K562 (cell line): ENCODE measurements at regions not wholly inside any gene's neighbourhood (a gene's known extent, or its start where the extent isn't known, plus 50 kb on each side); places are given as distances from the start of the nearest gene placed in this dataset.

Experiments
- ATAC-seq: fragments of 200-7000 bp; cut with Tn5 transposase; 3 replicates; pipeline ENCODE4 v1.9.1; 2020; ENCODE audit warnings: moderate library complexity
- BruUV-seq: library from RNA; stranded (reverse); fragments of 400-500 nt; replicated peaks from 2 replicates; lab custom pipeline; 2021; lab: Mats Ljungman, UMichigan
- CTCF ChIA-PET: fragments of 300-600 bp; formaldehyde crosslinking; extraction: SDS; loops from one replicate; lab custom pipeline; 2021; ENCODE audit warnings: low intra/inter-chr PET ratio; lab: Yijun Ruan, JAX
- POLR2A ChIA-PET: fragments of 300-600, 350-650 bp; sonication (Branson Sonifier 250); formaldehyde crosslinking; extraction: SDS; loops from one replicate; lab custom pipeline; 2021; ENCODE audit warnings: antibody characterized with exemption, inconsistent platforms; lab: Yijun Ruan, JAX
- DNase-seq, 4 experiments: peaks; one replicate each; pipeline versions ENCODE4 v3.0.0 to v3.0.0-alpha.2; 2011 to 2018; ENCODE audit warnings: low spot score in 3 of 4, mixed read lengths in 3 of 4; ENCODE audit errors: extremely low read depth in 1 of 4
- FAIRE-seq: peaks from 2 replicates; lab custom pipeline; 2011; peaks lifted over from hg19 to GRCh38; lab: Jason Lieb, UNC
- H2AFZ ChIP-seq: 2 replicates; pipeline ENCODE4 v1.6.0; 2011; ENCODE audit warnings: low read depth, low read length, control low read depth, inconsistent platforms
- H3K27ac ChIP-seq: fragments of 200-600 bp; 3 replicates; pipeline ENCODE4 v1.8.0; 2011; ENCODE audit warnings: low read depth, mild to moderate bottlenecking, control low read depth, inconsistent platforms, low read length, moderate library complexity, mixed read lengths; ENCODE audit errors: extremely low read depth
- H3K27me3 ChIP-seq, 2 experiments: fragments of 300-600 bp in 1 of 2; 2 replicates in 1 of 2; 3 replicates in 1 of 2; pipeline versions ENCODE4 v1.6.0 to v1.8.0; 2011; ENCODE audit warnings: inconsistent platforms in 2 of 2, low read length in 2 of 2, mild to moderate bottlenecking in 1 of 2, mixed read lengths in 1 of 2, moderate library complexity in 1 of 2; ENCODE audit not compliant: control insufficient read depth in 2 of 2, insufficient read depth in 2 of 2
- H3K36me3 ChIP-seq: fragments of 300-600 bp; 3 replicates; pipeline ENCODE4 v1.8.0; 2011; ENCODE audit warnings: mild to moderate bottlenecking, low read length, inconsistent platforms; ENCODE audit not compliant: control insufficient read depth, insufficient read depth
- H3K4me1 ChIP-seq, 2 experiments: fragments of 200-600 bp in 1 of 2; replicated peaks in 1 of 2; 2 replicates in 1 of 2; 3 replicates in 1 of 2; pipeline versions ENCODE4 v1.5.1 to v1.8.0; 2011; ENCODE audit warnings: inconsistent platforms in 2 of 2, low read length in 2 of 2, mild to moderate bottlenecking in 1 of 2, mixed read lengths in 1 of 2, moderate library complexity in 1 of 2; ENCODE audit not compliant: control insufficient read depth in 2 of 2, insufficient read depth in 2 of 2
- H3K4me2 ChIP-seq: 2 replicates; pipeline ENCODE4 v1.6.1; 2011; ENCODE audit warnings: low read length, control low read depth, inconsistent platforms, mixed read lengths; ENCODE audit not compliant: insufficient read depth
- H3K4me3 ChIP-seq: fragments of 200-600 bp; sonication (generic), shearing (Covaris generic); 2 replicates; pipeline ENCODE4 v1.5.1; 2016; ENCODE audit warnings: control low read depth, inconsistent platforms
- H3K79me2 ChIP-seq: fragments of 200-600 bp; 3 replicates; pipeline ENCODE4 v1.8.0; 2011; ENCODE audit warnings: low read length, inconsistent platforms; ENCODE audit not compliant: control insufficient read depth, insufficient read depth
- H3K9ac ChIP-seq, 2 experiments: 2 replicates each; pipeline versions ENCODE4 v1.6.0 to v1.6.1; 2011; ENCODE audit warnings: low read depth in 2 of 2, low read length in 2 of 2, control low read depth in 1 of 2, inconsistent platforms in 1 of 2, mild to moderate bottlenecking in 1 of 2, mixed read lengths in 1 of 2; ENCODE audit not compliant: insufficient read depth in 1 of 2
- H3K9me1 ChIP-seq: one replicate; pipeline ENCODE4 v1.6.0; 2011; ENCODE audit warnings: inconsistent platforms, mild to moderate bottlenecking, low read length, moderate library complexity; ENCODE audit not compliant: control insufficient read depth, insufficient read depth
- H3K9me3 ChIP-seq: replicated peaks from 2 replicates; pipeline ENCODE4 v1.5.1; 2011; ENCODE audit warnings: low read depth, low read length, inconsistent platforms; ENCODE audit not compliant: control insufficient read depth, insufficient read depth
- H4K20me1 ChIP-seq: replicated peaks from 2 replicates; pipeline ENCODE4 v1.6.1; 2011; ENCODE audit warnings: low read length, inconsistent platforms, mixed read lengths; ENCODE audit not compliant: control insufficient read depth, insufficient read depth
- BRD4 ChIP-seq: fragments of 200-600 bp; sonication (generic); IDR thresholded peaks from 2 replicates; pipeline ENCODE4 v1.6.1; 2017; ENCODE audit warnings: inconsistent platforms
- FOXA3 ChIP-seq, 2 experiments: fragments of 450-650 bp in 1 of 2; sonication (generic) in 1 of 2; formaldehyde crosslinking; IDR thresholded peaks in 1 of 2; conservative IDR thresholded peaks in 1 of 2; 2 replicates each; pipeline versions ENCODE4 v1.4.0 to v1.8.0; 2020 to 2022; ENCODE audit warnings: mild to moderate bottlenecking in 2 of 2, missing genetic modification reagents in 1 of 2
- GATA2 ChIP-seq: sonication (generic); formaldehyde crosslinking; IDR thresholded peaks from 2 replicates; pipeline ENCODE4 v1.4.0; 2020; ENCODE audit warnings: mild to moderate bottlenecking, missing genetic modification reagents
- ZBTB40 ChIP-seq, 2 experiments: fragments of 450-650 bp in 1 of 2; sonication (generic) in 1 of 2; formaldehyde crosslinking in 1 of 2; IDR thresholded peaks; 2 replicates each; pipeline versions ENCODE4 v1.7.1 to v1.9.0; 2016 to 2022; ENCODE audit warnings: inconsistent platforms in 1 of 2, mild to moderate bottlenecking in 1 of 2, missing genetic modification reagents in 1 of 2
- ZNF316 ChIP-seq: fragments of 450-650 bp; IDR thresholded peaks from 2 replicates; pipeline ENCODE4 v1.6.1; 2016
- ZNF780A ChIP-seq: fragments of 250-450 bp; sonication (Bioruptor Pico); IDR thresholded peaks from 2 replicates; pipeline ENCODE4 v1.5.0; 2021; ENCODE audit warnings: mild to moderate bottlenecking
- WGBS: fragments of 100-300 bp; shearing (Covaris generic); methylation state at CpG from one replicate; pipeline ENCODE4 v1.1.6; 2016; ENCODE audit warnings: low coverage, mixed read lengths; ENCODE audit not compliant: insufficient coverage; ENCODE audit errors: missing lambda C conversion rate; 5-methylcytosine and 5-hydroxymethylcytosine counted together
- in situ Hi-C: fragments of 300-500 bp; cut with MboI; formaldehyde crosslinking; loops from 4 replicates; pipeline ENCODE4 v1.15.0; 2018; ENCODE audit warnings: inconsistent platforms, mixed read lengths
- intact Hi-C: fragments of 100-400 bp; cut with micrococcal nuclease; formaldehyde crosslinking; loops from 2 replicates; pipeline ENCODE4 v1.14.2; 2022

- H3K36me3 ChIP-seq = no peaks in the 10 kb centered on the region
- no peak overlapping the region for H3K4me3 ChIP-seq
- TF ChIP-seq GATA2 (no peak), ZNF316 (peak; percentile 43; the same call in 1 of the 2 replicates)
- intact Hi-C loops = no loop called here
- DNase-seq (no peak), ATAC-seq (no peak), FAIRE-seq (no peak)
- ChIA-PET POLR2A (no interaction called here), CTCF (no interaction called here)
- no peak overlapping the region for H3K4me2 ChIP-seq
- no peak overlapping the region for H3K27ac ChIP-seq
- no peak overlapping the region for H3K9ac ChIP-seq
- no peaks in the 10 kb centered on the region for H3K79me2 ChIP-seq
- H4K20me1 ChIP-seq = no peaks in the 10 kb centered on the region
- in situ Hi-C loops = no loop called here
- H3K27me3 ChIP-seq = peaks cover 0 to 4% of the 10 kb centered on the region in 2 experiments; a peak in 3 of 5 replicates
- BruUV-seq = no TSS peak
- H3K9me3 ChIP-seq = no peaks in the 10 kb centered on the region
- H2AFZ ChIP-seq = no peak overlapping the region
- no peaks in the 10 kb centered on the region for H3K9me1 ChIP-seq
- H3K4me1 ChIP-seq = no peaks in the 10 kb centered on the region
- 0% methylated on average over 4 of the region's 4 CpGs for WGBS
Observed at GRCh38 chr18:22641958-22642357, 224.2 kb upstream of the CTAGE1 start.

GRCh38 chr18:22643731-22644130, 226.0 kb upstream of the CTAGE1 start:
- no peak for DNase-seq
- H3K4me1 ChIP-seq = no peaks in the 10 kb centered on the region
- no TSS peak for BruUV-seq
- 3% methylated on average over 2 of the region's 2 CpGs for WGBS
- no peaks in the 10 kb centered on the region for H3K36me3 ChIP-seq
- H3K9me3 ChIP-seq = no peaks in the 10 kb centered on the region
- ChIA-PET CTCF (no interaction called here), POLR2A (interaction anchor here (0.6 kb wide), 1 partner anchor 134 kb away, joined by 3 read pairs; no protein-coding TSS in a partner anchor)
- ATAC-seq = no peak
- no peak overlapping the region for H3K27ac ChIP-seq
- no peak for FAIRE-seq
- H4K20me1 ChIP-seq = no peaks in the 10 kb centered on the region
- H3K9me1 ChIP-seq = no peaks in the 10 kb centered on the region
- H3K79me2 ChIP-seq = no peaks in the 10 kb centered on the region
- H3K27me3 ChIP-seq = peaks cover 0 to 4% of the 10 kb centered on the region in 2 experiments; a peak in 3 of 5 replicates
- no peak overlapping the region for H3K4me3 ChIP-seq
- in situ Hi-C loops = no loop called here
- intact Hi-C loops = no loop called here
- H2AFZ ChIP-seq = no peak overlapping the region
- no peak overlapping the region for H3K9ac ChIP-seq
- no peak overlapping the region for H3K4me2 ChIP-seq
- TF ChIP-seq FOXA3 (CRISPR knock-in tag; conservative IDR thresholded peaks at IDR 0.05 in 1 of 2, IDR thresholded peaks at IDR 0.05 in 1 of 2) = no peak
- TF ChIP-seq ZBTB40 (IDR thresholded peaks at IDR 0.05) = no peak
- TF ChIP-seq ZBTB40 (CRISPR knock-in tag; IDR thresholded peaks at IDR 0.05) = no peak
- TF ChIP-seq ZNF780A (CRISPR knock-in tag) = no peak
- no peak for TF ChIP-seq BRD4
